GM19023 (cell line): ENCODE measurements at regions not wholly inside any gene's neighbourhood (a gene's known extent, or its start where the extent isn't known, plus 50 kb on each side); places are given as distances from the start of the nearest gene placed in this dataset.

Source experiments
- ATAC-seq: cut with Tn5 transposase; IDR thresholded peaks from one replicate; pipeline ENCODE4 v1.9.1; 2021; ENCODE audit warnings: mild to moderate bottlenecking, moderate library complexity; ENCODE audit not compliant: unreplicated experiment

GRCh38 chr3:31409866-31410265 lies 122.9 kb upstream of the STT3B start:
- no peak for ATAC-seq

- no peak for ATAC-seq
Observed at GRCh38 chr3:31410411-31410810, 122.3 kb upstream of the STT3B start.

- no peak for ATAC-seq
Observed at GRCh38 chr3:31412832-31413231, 119.9 kb upstream of the STT3B start.

GRCh38 chr3:31413515-31413914 lies 119.2 kb upstream of the STT3B start:
- no peak for ATAC-seq

GRCh38 chr3:31416980-31417379 lies 115.7 kb upstream of the STT3B start:
- ATAC-seq = no peak

GRCh38 chr3:31417486-31417885 lies 115.2 kb upstream of the STT3B start:
- no peak for ATAC-seq

GRCh38 chr3:31420311-31420710 lies 112.4 kb upstream of the STT3B start:
- ATAC-seq = no peak

GRCh38 chr3:31421314-31422048 lies 111.2 kb upstream of the STT3B start:
- peak; percentile 80 for ATAC-seq

- ATAC-seq = no peak
Observed at GRCh38 chr3:31422237-31422636, 110.5 kb upstream of the STT3B start.

GRCh38 chr3:31423482-31423881 lies 109.2 kb upstream of the STT3B start:
- no peak for ATAC-seq

- no peak for ATAC-seq
Observed at GRCh38 chr3:31425401-31425800, 107.3 kb upstream of the STT3B start.

GRCh38 chr3:31427623-31428022 lies 105.1 kb upstream of the STT3B start:
- ATAC-seq = no peak

GRCh38 chr3:31431321-31431720 lies 101.4 kb upstream of the STT3B start:
- ATAC-seq = no peak

- ATAC-seq = no peak
Observed at GRCh38 chr3:31432897-31433678, 99.6 kb upstream of the STT3B start.

- peak; percentile 68 for ATAC-seq
Observed at GRCh38 chr3:31433679-31433992, 99.1 kb upstream of the STT3B start.

- no peak for ATAC-seq
Observed at GRCh38 chr3:31434819-31435218, 97.9 kb upstream of the STT3B start.

- no peak for ATAC-seq
Observed at GRCh38 chr3:31436830-31437229, 95.9 kb upstream of the STT3B start.

- no peak for ATAC-seq
Observed at GRCh38 chr3:31438742-31439141, 94.0 kb upstream of the STT3B start.

GRCh38 chr3:31439890-31440750 lies 92.6 kb upstream of the STT3B start:
- no peak for ATAC-seq

- no peak for ATAC-seq
Observed at GRCh38 chr3:31440878-31441277, 91.8 kb upstream of the STT3B start.

- no peak for ATAC-seq
Observed at GRCh38 chr3:31442755-31443154, 90.0 kb upstream of the STT3B start.
